ENCODE measurements at regions not wholly inside any gene's neighbourhood (a gene's known extent, or its start where the extent isn't known, plus 50 kb on each side); places are given as distances from the start of the nearest gene placed in this dataset.
"Not testable (repeated sequence)": the region's sequence is repeated elsewhere in the genome, so short reads cannot be mapped to it uniquely, and the experiment has no call there.

DNA sequence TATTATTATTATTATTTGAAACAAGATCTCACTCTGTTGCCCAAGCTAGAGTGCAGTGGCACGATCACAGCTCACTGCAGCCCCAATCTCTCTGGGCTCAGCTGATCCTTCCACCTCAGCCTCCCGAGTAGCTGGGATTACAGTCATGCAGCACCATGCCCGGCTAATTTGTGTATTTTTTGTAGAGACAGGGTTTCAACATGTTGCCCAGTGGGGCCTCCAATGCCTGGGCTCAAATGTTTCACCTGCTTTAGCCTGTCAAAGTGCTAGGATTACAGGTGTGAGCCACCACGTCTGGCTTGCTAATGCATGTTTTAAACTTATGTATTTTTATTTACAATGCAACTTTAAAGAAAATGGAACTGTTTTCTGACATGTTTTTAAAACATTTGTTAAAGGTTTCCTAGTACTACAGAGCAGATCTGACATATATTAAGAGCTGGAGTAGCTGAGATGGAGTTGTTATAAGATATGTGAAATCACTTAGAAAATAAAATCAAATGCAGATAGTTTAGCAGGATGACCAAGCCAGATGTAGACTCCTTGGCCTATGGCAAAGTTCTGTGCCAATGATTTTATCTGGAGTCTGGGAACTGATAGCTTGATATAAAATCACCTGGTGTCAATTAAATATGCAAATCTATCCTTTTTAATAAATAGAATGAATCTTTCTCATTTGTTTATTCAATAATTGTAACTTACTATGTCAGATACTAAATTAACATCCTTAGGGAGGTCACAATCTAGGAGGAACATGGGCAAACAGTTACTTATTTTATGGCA is 310.1 kb upstream of the NAALADL2 start:
- Mint-ChIP-seq H3K27ac (no peak overlapping the region), H3K4me1 (ENCODE audit: low read depth) (no peaks in the 10 kb centered on the region), H3K36me3 (ENCODE audit: low read depth) (no peaks in the 10 kb centered on the region), H3K9me3 (no peaks in the 10 kb centered on the region), H3K27me3 (no peaks in the 10 kb centered on the region), H3K4me3 (no peak overlapping the region)
- intact Hi-C loops (cut with micrococcal nuclease): no loop called here

DNA sequence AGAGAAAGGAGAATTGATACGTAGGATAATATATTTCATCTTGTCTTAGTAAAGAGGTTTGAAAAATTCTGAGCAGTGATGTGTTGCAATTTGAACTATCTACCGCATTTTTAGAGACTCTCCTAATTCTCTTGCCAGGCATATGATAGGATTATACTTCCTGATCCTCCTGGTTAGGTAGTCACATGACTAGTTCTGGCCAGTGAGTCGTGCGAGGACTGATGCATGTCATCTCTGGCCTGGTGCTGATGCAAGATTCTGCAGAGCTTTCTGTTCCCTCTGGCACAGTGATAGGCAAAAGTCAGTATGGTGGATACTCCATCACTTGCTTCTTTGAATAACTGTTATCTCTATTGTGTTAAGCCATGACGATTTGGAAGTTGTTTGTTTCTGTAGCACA is 277.6 kb upstream of the NAALADL2 start:
- H3K9me3 Mint-ChIP-seq: no peaks in the 10 kb centered on the region
- H3K27me3 Mint-ChIP-seq: no peaks in the 10 kb centered on the region
- H3K36me3 Mint-ChIP-seq (ENCODE audit: low read depth): no peaks in the 10 kb centered on the region
- no peak overlapping the region for H3K27ac Mint-ChIP-seq
- H3K4me1 Mint-ChIP-seq (ENCODE audit: low read depth): no peaks in the 10 kb centered on the region
- H3K4me3 Mint-ChIP-seq: no peak overlapping the region
- intact Hi-C loops (cut with micrococcal nuclease): no loop called here

DNA sequence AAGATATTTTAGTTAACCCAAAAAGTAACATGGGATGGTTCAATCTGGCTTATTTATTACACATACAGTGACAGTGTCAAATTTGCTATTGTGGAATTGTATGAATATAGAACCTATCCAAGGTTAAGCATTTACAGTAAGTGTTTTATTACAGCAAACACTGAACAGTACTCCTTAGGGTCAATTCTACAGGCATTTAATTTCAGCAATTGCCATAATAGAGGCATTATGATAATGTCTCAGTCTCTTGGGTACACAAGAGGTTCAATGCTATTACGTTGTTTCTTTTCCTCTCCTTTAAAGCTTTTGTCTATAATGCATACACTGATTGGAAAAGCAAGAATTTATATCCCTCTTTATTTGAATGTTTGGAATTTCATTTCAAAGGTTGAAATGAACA is 275.7 kb upstream of the NAALADL2 start:
- Mint-ChIP-seq H3K27me3 (no peaks in the 10 kb centered on the region), H3K4me3 (no peak overlapping the region), H3K4me1 (ENCODE audit: low read depth) (no peaks in the 10 kb centered on the region), H3K27ac (no peak overlapping the region), H3K9me3 (peaks cover 9% of the 10 kb centered on the region), H3K36me3 (ENCODE audit: low read depth) (no peaks in the 10 kb centered on the region)
- intact Hi-C loops (cut with micrococcal nuclease): no loop called here

DNA sequence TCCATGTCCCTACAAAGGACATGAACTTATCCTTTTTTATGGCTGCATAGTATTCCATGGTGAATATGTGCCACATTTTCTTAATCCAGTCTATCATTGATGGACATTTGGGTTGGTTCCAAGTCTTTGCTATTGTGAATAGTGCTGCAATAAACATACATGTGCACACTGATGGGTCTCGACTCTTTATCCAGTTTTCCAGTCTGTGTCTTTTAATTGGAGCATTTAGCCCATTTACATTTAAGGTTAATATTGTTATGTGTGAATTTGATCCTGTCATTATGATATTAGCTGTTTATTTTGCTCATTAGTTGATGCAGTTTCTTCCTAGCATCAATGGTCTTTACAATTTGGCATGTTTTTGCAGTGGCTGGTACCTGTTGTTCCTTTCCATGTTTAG is 272.0 kb upstream of the NAALADL2 start:
- H3K27me3 Mint-ChIP-seq; H3K36me3 Mint-ChIP-seq (ENCODE audit: low read depth); H3K4me3 Mint-ChIP-seq; H3K27ac Mint-ChIP-seq; H3K4me1 Mint-ChIP-seq (ENCODE audit: low read depth); intact Hi-C loops (cut with micrococcal nuclease): not testable (repeated sequence)
- peaks cover 18% of the 10 kb centered on the region for H3K9me3 Mint-ChIP-seq

DNA sequence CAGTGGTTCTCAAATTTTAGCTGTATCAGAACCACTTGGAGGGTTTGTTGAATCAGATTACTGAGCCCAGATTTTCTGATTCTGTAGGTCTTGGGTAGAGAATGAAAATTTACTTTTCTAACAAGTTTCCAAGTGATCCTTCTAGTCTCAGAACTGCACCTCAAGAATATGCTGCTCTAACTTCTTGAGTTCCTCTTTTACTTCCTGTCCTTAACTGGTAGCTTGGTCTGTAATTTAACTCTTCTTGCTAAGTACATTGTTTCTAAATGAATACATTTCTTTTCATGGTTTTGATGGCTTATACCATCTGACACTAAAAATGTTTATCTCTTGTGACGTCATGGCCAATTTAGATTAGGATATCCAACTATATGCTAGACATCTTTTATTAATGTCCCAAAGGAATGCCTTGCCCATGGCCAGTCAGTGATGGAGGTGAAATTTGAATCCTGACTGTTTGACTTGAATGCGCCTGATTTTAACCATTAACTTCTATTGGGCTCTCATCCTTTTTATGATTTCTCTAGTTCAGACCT is 262.6 kb upstream of the NAALADL2 start:
- intact Hi-C loops (cut with micrococcal nuclease): no loop called here
- Mint-ChIP-seq H3K4me1 (ENCODE audit: low read depth) (peaks cover 7% of the 10 kb centered on the region), H3K27me3 (no peaks in the 10 kb centered on the region), H3K27ac (no peak overlapping the region), H3K36me3 (ENCODE audit: low read depth) (no peaks in the 10 kb centered on the region), H3K4me3 (no peak overlapping the region), H3K9me3 (no peaks in the 10 kb centered on the region)

DNA sequence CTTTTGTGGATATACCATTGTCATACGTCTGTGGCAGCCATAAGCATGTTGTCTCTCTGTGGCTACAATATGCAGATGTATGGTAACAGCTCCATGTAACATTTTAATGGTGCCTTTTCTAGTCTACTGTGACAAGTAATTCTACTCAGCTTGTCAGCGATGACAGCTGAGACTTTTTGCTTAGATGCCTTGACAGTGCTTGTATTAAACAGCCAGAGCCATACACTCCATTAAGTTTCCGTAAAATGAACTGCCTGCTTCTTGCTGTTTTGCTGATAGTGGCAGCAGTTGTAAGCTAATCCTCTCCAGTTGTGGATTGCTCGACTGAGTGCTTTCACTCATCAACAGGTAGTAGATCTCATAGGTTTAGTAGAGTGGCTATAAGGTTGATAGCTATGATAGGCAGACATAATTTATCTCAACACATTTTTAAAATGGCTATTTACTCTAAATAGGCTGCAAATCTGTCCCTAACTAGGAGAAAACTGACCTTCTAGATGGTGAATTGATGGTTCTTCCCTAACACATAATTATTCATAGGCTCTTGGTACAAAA is 260.2 kb upstream of the NAALADL2 start:
- H3K36me3 Mint-ChIP-seq (ENCODE audit: low read depth): no peaks in the 10 kb centered on the region
- peaks cover 7% of the 10 kb centered on the region for H3K4me1 Mint-ChIP-seq (ENCODE audit: low read depth)
- no peak overlapping the region for H3K27ac Mint-ChIP-seq
- no peak overlapping the region for H3K4me3 Mint-ChIP-seq
- intact Hi-C loops (cut with micrococcal nuclease): no loop called here
- no peaks in the 10 kb centered on the region for H3K27me3 Mint-ChIP-seq
- H3K9me3 Mint-ChIP-seq: peaks cover 2% of the 10 kb centered on the region

DNA sequence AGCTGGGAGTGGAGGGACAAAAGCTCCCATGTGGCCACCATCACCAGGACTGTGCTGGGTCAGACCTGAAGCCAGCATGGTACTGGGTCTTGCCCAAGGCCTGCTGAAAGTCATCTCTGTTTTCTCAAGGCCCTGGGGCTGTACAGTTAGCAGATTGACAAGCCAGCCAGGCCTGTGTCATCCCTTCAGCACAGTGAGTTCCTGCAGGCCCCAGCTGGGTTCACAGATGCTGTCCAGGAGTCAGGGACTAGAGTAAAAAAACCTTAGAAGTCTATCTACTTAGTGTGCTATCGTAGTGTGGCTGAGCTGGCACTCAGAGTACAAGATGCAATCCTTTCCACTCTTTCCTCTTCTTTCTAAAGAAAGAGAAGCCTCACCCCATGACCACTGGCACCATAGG is 246.0 kb upstream of the NAALADL2 start:
- Mint-ChIP-seq H3K27me3 (no peaks in the 10 kb centered on the region), H3K4me3 (no peak overlapping the region), H3K9me3 (peaks cover 5% of the 10 kb centered on the region), H3K36me3 (ENCODE audit: low read depth) (no peaks in the 10 kb centered on the region), H3K27ac (no peak overlapping the region), H3K4me1 (ENCODE audit: low read depth) (no peaks in the 10 kb centered on the region)
- intact Hi-C loops (cut with micrococcal nuclease): no loop called here

DNA sequence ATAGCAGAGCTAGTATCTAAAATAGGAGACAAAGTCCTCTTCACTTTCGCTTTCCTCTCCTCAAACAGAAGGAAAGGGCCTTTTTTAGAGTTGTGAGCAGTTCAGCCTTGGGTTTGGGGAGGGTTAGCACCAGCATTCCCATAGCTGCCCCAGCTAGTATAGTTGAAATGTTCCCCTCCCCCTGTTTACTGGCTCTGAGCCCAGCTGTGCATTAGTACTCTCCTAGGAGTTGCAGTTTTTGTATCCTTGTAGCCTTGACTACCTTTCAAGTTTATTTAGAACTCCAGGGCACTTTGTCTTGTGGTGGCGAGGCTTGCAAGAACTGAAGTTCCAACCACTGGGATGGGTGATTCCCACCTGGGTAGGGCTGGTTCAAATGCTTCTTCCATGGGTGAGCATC is 245.1 kb upstream of the NAALADL2 start:
- no peaks in the 10 kb centered on the region for H3K27me3 Mint-ChIP-seq
- H3K9me3 Mint-ChIP-seq: peaks cover 5% of the 10 kb centered on the region
- H3K27ac Mint-ChIP-seq: no peak overlapping the region
- H3K36me3 Mint-ChIP-seq (ENCODE audit: low read depth): no peaks in the 10 kb centered on the region
- H3K4me1 Mint-ChIP-seq (ENCODE audit: low read depth): peaks cover under 1% of the 10 kb centered on the region
- intact Hi-C loops (cut with micrococcal nuclease): no loop called here
- H3K4me3 Mint-ChIP-seq: no peak overlapping the region

DNA sequence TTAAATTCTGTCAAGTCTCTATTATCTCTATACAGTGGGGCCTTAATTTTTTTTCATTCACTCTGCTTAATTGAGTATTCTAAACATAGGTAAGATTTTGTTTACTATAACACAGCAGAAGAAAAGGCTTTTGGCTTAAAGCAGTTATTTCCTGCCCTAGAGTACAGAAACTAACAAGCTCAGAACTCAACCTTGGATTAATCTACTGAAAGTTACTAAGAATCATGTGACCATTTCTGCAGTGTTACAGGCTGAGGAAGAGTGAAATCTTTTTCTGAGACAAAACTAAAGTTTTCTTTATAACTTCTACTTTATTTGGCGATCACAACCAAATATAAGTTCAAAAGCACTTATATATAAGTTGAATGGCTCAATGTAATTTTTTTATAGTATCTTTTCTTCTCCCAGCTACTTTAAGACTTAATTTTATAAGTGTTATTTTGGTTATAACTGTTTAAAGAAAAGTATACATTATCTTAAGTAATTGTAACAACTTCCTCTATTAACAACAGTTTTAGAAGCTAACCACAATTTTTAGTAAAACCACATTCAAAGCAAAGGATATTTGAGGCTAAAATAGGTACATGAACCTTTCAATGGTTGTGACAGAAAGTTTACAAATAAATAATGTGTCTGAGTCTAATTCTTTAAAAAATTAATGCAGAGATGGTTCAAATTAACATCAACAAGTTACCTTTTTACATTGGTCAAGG is 240.6 kb upstream of the NAALADL2 start:
- peaks cover 5% of the 10 kb centered on the region for H3K4me1 Mint-ChIP-seq (ENCODE audit: low read depth)
- intact Hi-C loops (cut with micrococcal nuclease): no loop called here
- H3K9me3 Mint-ChIP-seq: no peaks in the 10 kb centered on the region
- H3K27me3 Mint-ChIP-seq: no peaks in the 10 kb centered on the region
- no peak overlapping the region for H3K27ac Mint-ChIP-seq
- H3K4me3 Mint-ChIP-seq: no peak overlapping the region
- no peaks in the 10 kb centered on the region for H3K36me3 Mint-ChIP-seq (ENCODE audit: low read depth)

DNA sequence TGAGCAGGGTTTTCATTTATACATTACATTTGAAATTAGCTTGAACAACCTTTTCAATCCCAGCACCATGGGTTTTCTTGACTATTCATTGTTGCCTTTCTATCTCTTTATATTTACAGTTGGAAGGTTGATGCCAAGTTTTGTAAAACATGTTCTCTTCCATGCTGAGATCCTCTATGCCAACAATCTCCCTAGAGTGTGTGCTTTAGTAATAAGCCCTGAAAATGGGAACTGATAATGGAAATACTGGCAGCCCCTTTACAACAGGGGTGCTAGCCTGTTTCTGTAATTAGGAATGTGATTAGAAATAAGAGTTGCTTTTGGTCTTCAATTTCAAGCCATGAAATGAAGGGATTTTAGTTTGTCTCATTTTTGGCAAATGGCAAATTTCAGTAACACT is 239.9 kb upstream of the NAALADL2 start:
- Mint-ChIP-seq H3K36me3 (ENCODE audit: low read depth) (no peaks in the 10 kb centered on the region), H3K4me3 (no peak overlapping the region), H3K27ac (no peak overlapping the region), H3K27me3 (no peaks in the 10 kb centered on the region), H3K4me1 (ENCODE audit: low read depth) (peaks cover 5% of the 10 kb centered on the region), H3K9me3 (no peaks in the 10 kb centered on the region)
- intact Hi-C loops (cut with micrococcal nuclease): no loop called here

DNA sequence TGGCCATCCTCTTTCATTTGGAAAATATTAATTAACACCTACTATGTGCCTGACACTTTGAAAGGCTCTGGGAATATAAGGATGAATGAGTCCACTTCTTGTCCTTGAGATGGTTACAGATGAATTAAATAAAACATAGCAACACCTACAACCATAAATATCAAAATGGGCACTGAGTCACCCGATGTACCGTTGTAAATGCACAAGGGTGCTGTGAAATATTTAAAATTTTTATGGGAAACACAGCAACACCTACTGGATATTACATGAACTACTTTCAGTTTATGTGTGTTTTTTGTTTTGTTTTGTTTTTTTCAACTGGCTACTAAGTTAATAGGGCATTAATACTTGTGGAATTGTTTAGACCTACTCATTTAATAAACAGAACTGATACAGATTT is 239.0 kb upstream of the NAALADL2 start:
- Mint-ChIP-seq H3K27ac (no peak overlapping the region), H3K4me3 (no peak overlapping the region), H3K36me3 (ENCODE audit: low read depth) (no peaks in the 10 kb centered on the region), H3K27me3 (no peaks in the 10 kb centered on the region), H3K4me1 (ENCODE audit: low read depth) (peaks cover 5% of the 10 kb centered on the region), H3K9me3 (no peaks in the 10 kb centered on the region)
- intact Hi-C loops (cut with micrococcal nuclease): no loop called here

DNA sequence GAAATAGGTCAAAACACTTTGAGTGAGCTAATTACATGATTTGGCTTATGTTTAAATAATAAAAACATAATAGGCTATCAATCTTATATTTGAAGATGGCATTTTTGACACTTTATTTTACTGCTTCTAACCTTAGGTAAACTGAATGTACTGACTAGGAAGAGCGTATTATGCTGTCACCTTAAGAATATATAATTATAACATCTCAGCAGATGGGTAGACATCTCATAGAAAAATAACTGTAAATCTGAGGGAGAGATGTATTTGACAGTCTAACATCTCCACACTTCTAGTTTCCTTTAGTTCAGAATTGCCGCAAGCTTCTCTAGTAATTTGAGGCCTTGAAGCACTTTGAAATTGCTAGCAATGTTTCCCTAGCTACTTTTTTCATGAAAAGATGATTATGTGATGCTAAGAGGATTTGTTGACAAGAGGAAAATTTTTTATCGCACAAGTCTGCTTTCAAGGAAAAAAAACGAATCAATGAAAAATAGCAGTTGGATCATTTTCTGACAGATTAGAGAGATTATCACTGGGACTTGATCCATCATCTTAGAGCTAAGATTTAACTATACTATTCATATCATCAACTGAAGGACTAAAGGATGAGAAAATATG is 238.2 kb upstream of the NAALADL2 start:
- intact Hi-C loops (cut with micrococcal nuclease): no loop called here
- H3K4me3 Mint-ChIP-seq: no peak overlapping the region

DNA sequence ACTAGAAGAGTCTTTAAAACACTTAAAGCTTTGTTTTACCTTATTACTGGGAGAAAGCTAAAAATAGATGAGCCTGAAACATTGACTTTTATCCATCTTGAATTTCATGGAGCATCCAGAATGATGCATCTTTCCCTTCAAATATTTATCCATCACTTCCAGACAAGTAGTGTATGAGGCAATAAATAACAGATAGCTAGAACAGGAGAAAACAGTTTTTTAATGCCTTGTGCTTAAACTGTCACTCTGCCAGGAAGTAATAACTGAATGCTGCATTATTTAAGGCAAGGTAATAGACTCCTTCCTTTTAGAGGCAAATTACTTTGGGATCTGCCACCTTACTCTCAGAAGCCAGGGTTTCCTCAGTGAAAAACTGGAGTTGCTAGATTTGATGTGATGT is 225.8 kb upstream of the NAALADL2 start:
- Mint-ChIP-seq H3K9me3 (no peaks in the 10 kb centered on the region), H3K27ac (no peak overlapping the region), H3K4me3 (no peak overlapping the region), H3K36me3 (ENCODE audit: low read depth) (no peaks in the 10 kb centered on the region), H3K27me3 (no peaks in the 10 kb centered on the region), H3K4me1 (ENCODE audit: low read depth) (no peaks in the 10 kb centered on the region)
- intact Hi-C loops (cut with micrococcal nuclease): no loop called here

More for the DNA sequence above, 238.2 kb upstream of the NAALADL2 start:
- H3K27ac Mint-ChIP-seq: no peak overlapping the region
- no peaks in the 10 kb centered on the region for H3K27me3 Mint-ChIP-seq
- peaks cover 5% of the 10 kb centered on the region for H3K4me1 Mint-ChIP-seq (ENCODE audit: low read depth)
- no peaks in the 10 kb centered on the region for H3K36me3 Mint-ChIP-seq (ENCODE audit: low read depth)
- H3K9me3 Mint-ChIP-seq: no peaks in the 10 kb centered on the region

DNA sequence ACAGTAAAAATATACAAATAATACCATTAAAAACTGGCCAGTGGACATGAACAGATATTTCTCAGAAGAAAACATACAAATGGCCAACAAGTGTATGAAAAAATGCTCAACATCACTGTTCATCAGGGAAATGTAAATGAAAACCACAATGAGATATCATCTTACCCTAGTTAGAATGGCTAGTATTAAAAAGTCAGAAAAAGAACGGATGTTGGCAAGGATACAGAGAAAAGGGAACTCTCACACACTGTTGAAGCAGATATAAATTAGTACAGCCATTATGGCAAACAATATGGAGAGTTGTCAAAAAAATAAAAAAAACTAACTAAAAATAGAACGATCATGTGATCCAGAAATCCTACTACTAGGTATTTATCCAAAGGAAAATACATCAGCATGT is 222.7 kb upstream of the NAALADL2 start:
- H3K36me3 Mint-ChIP-seq (ENCODE audit: low read depth): no peaks in the 10 kb centered on the region
- H3K27me3 Mint-ChIP-seq: no peaks in the 10 kb centered on the region
- H3K27ac Mint-ChIP-seq: no peak overlapping the region
- H3K9me3 Mint-ChIP-seq: no peaks in the 10 kb centered on the region
- intact Hi-C loops (cut with micrococcal nuclease): no loop called here
- no peak overlapping the region for H3K4me3 Mint-ChIP-seq
- H3K4me1 Mint-ChIP-seq (ENCODE audit: low read depth): no peaks in the 10 kb centered on the region

Measured in dendritic cell treated with granulocyte-macrophage colony-stimulating factor and Interleukin-4, amounts not matched to agents 40 ng/mL and 50 ng/mL, for 4 days (primary cell).